ENCODE measurements at regions not wholly inside any gene's neighbourhood (a gene's known extent, or its start where the extent isn't known, plus 50 kb on each side); places are given as distances from the start of the nearest gene placed in this dataset.

DNA sequence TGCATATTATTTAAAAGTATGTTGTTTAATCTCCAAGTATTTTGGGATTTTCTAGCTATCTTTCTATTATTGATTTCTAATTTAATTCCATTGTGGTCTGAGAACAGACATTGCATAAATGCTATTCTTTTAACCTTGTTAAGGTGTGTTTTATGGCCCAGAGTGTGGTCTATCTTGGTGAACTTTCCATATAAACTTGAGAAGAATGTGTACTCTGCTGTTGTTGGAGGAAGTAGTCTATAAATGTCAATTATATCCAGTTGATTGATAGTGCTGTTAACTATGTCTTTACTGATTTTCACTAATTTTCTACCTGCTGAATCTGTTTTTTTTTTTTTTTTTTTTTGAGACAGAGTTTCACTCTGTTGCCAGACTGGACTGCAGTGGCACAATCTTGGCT lies 180.9 kb downstream of the ZNF621 start:
- DNase-seq: no peak

GRCh38 chr3:40713306-40713705 lies 188.5 kb downstream of the ZNF621 start:
- DNase-seq: no peak

- DNase-seq: no peak
Measured at GRCh38 chr3:40713795-40714194, 189.0 kb downstream of the ZNF621 start.

DNA sequence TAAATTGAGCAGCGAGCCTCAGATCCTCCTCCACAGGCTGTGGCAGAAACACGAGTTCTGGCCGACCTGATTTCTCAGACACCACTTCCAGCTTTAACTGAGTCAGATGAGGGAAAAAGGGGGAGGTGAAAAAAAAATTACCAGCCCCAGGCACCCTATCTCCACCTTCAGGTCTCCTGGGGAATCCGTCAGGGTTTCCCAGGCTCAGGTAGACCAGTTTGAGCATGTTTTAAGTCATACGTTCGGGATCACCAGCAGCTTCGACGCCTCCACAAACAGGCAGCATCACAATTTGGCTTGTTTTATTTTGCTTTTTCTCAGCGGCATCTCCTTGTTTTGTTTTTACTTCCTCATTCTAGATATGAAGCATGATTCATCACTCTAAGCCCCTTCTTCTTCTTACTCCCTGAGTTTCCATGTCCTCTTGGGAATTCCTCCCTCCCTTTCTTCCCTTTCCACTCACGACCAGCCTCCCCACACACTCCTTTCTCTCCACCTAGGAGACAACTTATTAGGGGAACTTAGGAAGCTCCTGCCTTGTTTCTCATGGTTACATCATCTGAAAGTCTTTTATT lies 190.1 kb downstream of the ZNF621 start:
- DNase-seq: no peak

DNA sequence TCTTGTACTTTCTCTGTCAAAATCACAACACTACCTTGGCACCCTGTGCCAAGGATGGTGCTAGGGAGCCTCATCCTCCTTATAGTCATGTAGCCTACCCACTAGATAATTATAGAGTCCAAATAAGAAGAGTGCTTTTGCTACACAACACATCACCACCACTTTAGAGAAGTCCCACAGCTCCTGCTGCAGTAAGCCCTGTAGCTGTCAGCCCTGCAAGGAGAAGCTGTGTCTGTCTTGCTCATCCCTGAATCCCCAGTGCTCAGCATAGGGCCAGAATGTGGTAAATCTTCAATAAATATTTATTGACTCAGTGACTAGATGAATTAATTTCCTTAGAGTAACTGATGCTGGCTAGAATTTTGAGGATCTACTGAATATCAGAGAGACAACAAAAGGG lies 190.8 kb downstream of the ZNF621 start:
- no peak for DNase-seq

DNA sequence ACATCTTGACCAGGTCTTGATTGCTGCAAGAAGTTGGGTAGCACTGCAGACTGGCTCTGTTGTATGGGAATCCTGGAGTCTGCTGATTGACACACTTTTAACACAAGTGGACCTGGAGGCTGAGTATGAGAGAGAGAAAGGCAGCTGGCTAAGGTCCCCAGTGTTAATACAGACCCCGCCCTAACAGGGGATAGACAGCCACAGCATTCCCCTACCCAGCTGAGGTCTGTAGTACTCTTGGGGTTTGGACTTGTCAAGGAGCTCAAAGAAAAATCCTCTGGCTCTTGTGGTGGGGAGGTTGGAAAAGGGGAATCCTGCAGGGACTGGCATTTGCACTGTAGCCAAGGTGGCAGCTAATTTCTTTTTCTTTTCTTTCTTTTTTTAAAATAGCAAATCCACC lies 192.7 kb downstream of the ZNF621 start:
- DNase-seq: no peak

- DNase-seq: no peak
Measured at GRCh38 chr3:40718209-40718608, 193.4 kb downstream of the ZNF621 start.

- DNase-seq: no peak
Measured at GRCh38 chr3:40718681-40719080, 193.9 kb downstream of the ZNF621 start.

GRCh38 chr3:40719660-40720287 lies 195.0 kb downstream of the ZNF621 start:
- DNase-seq: no peak

DNA sequence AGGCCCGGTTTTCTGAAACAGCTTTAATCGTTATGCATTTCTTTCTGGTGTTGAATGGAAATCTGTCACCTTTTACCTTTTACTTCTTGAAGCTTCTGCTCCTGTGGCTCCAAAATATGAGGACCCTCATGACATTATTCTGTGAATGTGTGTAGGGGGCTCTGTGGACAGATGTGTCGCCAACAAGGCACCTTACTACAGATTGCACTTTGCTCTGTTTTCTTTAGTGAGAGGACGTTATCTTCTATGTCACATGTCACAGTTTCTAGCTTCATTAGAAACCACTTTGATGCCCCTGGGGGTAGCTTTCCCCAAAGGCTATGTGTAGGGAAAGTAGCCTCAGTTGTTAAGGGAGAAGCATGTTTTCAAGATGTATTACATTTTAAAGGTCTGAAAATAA lies 195.6 kb downstream of the ZNF621 start:
- no peak for DNase-seq

GRCh38 chr3:40720863-40721262 lies 196.1 kb downstream of the ZNF621 start:
- DNase-seq: no peak

GRCh38 chr3:40723083-40723660 lies 198.4 kb downstream of the ZNF621 start:
- DNase-seq: no peak

DNA sequence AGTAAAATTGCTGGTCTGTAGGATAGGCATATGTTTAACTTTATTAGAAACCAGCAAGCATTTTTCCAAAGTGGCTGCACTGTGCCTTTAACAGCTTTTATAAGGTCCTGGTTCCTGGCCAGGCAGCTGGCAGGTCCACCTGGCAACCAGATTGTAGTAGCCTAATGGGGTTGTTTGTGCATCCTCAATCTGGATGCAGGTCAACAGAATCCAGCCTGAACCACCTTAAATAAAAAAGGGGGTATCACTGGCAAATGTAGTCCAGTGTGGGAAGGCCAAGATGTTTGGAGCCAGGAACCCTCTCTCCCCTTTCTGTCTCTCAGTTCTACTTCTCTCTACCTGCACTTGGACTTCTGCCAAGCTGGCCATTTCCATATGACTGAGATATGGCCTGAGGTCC lies 200.3 kb downstream of the ZNF621 start:
- no peak for DNase-seq

GRCh38 chr3:40731445-40731844 lies 206.7 kb downstream of the ZNF621 start:
- no peak for DNase-seq

GRCh38 chr3:40736943-40737342 lies 212.2 kb downstream of the ZNF621 start:
- no peak for DNase-seq

GRCh38 chr3:40737343-40737742 lies 212.6 kb downstream of the ZNF621 start:
- DNase-seq: no peak

DNA sequence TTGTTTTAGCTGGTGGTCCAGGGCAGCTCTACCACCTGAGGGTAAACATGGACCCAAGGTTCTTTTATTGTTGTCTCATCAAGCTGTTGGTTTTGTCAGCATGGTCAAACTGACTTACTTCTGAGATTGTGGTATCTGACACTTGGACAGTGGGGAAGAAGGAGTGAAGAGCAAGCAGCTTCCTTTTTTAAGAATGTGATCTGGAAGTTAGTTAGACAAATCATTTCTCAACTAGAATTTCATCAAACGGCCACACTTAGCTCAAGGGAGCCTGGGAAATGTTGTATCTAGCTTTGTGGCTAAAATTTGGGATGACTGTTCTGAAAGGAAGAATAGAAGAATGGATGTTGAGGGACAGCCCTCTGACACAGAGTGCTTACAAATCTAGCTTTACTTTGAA lies 215.2 kb downstream of the ZNF621 start:
- DNase-seq: no peak

GRCh38 chr3:40741729-40742128 lies 217.0 kb downstream of the ZNF621 start:
- DNase-seq: no peak

DNA sequence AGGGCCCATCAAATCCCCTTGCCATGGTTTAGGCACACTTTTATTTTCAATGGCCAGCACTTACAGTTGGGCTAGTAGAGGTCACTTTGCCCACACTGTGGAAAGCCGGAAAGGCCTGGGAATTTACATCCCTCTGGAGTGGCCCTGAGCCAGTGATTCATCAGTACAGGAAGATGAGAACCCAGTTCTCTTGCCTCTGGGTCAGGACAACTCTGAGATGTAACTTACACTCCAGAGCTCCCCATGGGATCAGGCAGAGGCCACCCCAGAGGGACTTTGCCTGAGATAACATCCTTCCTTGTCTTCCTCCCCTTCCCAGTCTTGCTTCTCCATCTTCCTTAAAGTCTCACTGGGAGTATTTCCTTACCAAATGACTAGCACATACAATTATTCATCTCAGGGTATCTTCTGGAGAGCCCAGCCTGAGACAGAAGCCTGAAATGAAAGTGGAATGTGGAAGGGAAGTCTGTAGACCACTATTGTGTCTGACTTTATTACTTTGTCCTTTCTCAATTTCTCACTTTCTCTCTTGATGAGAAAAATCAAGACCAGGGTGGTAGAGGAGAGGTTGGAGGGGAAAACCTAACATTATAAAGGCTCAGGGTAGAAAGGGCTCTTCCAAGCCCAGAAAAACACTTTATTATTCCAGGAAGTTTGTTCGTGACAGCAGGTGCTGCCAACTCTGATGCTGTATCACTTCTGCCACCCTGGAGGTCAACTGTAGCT lies 220.8 kb downstream of the ZNF621 start:
- DNase-seq: no peak

DNA sequence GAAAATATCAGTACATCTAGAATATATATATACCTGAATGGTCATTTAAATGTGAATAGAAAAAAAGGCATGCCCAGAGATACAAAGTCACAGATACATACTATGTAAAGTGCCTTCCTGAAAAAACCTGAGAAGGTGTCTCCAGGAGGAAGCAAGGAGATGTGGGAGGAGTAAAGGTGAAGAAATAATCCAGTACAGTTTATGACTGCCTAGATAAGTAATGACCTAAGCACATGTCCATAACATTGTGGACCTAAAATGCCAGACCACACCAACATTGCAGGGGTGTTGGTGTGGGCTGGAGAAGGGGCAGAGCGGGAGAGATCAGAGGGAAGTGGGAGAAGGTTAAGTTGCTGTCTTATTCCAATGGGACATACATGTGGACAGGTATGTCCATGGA lies 226.9 kb downstream of the ZNF621 start:
- no peak for DNase-seq

DNA sequence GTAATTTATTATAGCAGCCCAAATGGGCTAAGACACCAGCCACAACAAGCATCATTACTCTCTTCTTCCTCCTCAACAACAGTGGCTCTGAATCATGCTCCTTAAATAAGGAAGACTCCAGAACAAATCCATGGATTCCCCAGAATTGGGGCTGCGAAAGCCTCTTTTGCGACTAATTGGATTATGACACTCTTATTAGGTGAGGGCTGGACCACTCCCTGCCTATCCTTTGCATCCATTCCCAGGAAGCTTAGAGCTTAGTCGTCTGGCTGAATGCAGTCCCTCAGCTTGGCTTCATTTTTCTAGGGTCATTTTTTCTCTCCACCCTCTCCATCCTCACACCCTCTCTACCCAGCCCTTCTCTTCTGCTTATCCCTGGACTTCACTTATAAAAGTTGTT lies 227.7 kb downstream of the ZNF621 start:
- no peak for DNase-seq

GRCh38 chr3:40753291-40753770 lies 228.6 kb downstream of the ZNF621 start:
- DNase-seq: no peak

GRCh38 chr3:40753951-40754350 lies 229.2 kb downstream of the ZNF621 start:
- no peak for DNase-seq

DNA sequence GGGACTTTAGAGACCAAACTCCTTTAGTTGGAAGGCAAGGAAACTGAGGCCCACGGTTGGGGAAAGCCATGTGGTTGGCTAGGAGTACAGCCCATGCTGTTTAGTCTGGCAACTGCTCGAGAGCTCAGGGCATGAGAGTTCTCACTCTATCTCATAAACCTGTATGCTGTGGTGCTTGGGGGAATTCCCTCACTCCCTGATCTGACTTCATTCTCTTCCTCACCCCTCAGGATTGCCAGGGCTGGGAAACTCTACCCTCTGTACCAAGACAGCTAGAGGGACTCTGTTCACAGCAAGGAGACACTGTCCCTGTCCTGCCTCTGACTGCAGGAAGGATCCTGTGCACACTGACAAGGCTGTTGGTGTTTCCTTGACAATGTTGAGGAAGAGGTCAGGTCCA lies 230.2 kb downstream of the ZNF621 start:
- DNase-seq: no peak

Measured in stimulated activated CD4-positive, alpha-beta T cell treated with anti-CD3 and anti-CD28 coated beads, Interleukin-2, amount 100 ng/mL, for 48 hours (primary cell).